GM23338 (cell line): ENCODE measurements at regions not wholly inside any gene's neighbourhood (a gene's known extent, or its start where the extent isn't known, plus 50 kb on each side); places are given as distances from the start of the nearest gene placed in this dataset.

Experiments used
- CREB1 ChIP-seq: fragments of 250-450 bp; sonication (Bioruptor Pico); IDR thresholded peaks from 2 replicates; pipeline ENCODE4 v1.5.0; 2020; ENCODE audit warnings: low read depth, mild to moderate bottlenecking, moderate library complexity
- CTCF ChIP-seq, 2 experiments: fragments of 200-600 bp in 1 of 2; sonication (generic) in 1 of 2; conservative IDR thresholded peaks; 2 replicates each; pipeline versions ENCODE4 v1.5.1 to v1.6.1; 2016 to 2017; ENCODE audit warnings: antibody characterized with exemption in 2 of 2, low read depth in 2 of 2, mild to moderate bottlenecking in 2 of 2, moderate library complexity in 1 of 2
- EZH2phosphoT487 ChIP-seq: fragments of 200-600 bp; sonication (generic); IDR thresholded peaks from one replicate; pipeline ENCODE4 v1.8.1; 2018; ENCODE audit warnings: antibody characterized with exemption; ENCODE audit not compliant: unreplicated experiment
- NANOG ChIP-seq: IDR thresholded peaks from 2 replicates; pipeline ENCODE4 v1.6.1; 2016; ENCODE audit warnings: antibody characterized with exemption, borderline replicate concordance
- POLR2AphosphoS5 ChIP-seq: IDR thresholded peaks from 2 replicates; pipeline ENCODE4 v1.6.1; 2016; ENCODE audit warnings: antibody characterized with exemption, low read depth
- REST ChIP-seq: IDR thresholded peaks from one replicate; pipeline ENCODE4 v1.6.1; 2018; ENCODE audit warnings: antibody characterized with exemption; ENCODE audit not compliant: unreplicated experiment
- STAT1 ChIP-seq: IDR thresholded peaks from one replicate; pipeline ENCODE4 v1.6.1; 2016; ENCODE audit warnings: antibody characterized with exemption; ENCODE audit not compliant: unreplicated experiment
- ZNF114 ChIP-seq: fragments of 250-450 bp; sonication (Bioruptor Pico); IDR thresholded peaks from 2 replicates; pipeline ENCODE4 v1.5.0; 2020; ENCODE audit warnings: mild to moderate bottlenecking, moderate library complexity
- ZNF331 ChIP-seq: fragments of 250-450 bp; sonication (Bioruptor Pico); IDR thresholded peaks from 2 replicates; pipeline ENCODE4 v1.5.0; 2020; ENCODE audit warnings: low read depth, mild to moderate bottlenecking, moderate library complexity
- ZNF462 ChIP-seq: fragments of 250-450 bp; sonication (Bioruptor Pico); IDR thresholded peaks from 2 replicates; pipeline ENCODE4 v1.5.0; 2020; ENCODE audit warnings: mild to moderate bottlenecking, moderate library complexity
- TF ChIP-seq, protein P1 (sequence below): IDR thresholded peaks from 2 replicates; pipeline ENCODE4 v1.6.1; 2016; ENCODE audit warnings: antibody characterized with exemption

- TF ChIP-seq ZNF462 (no peak), REST (no peak), CTCF (conservative IDR thresholded peaks at IDR 0.05; ENCODE audit: low read depth in 2 of 2) (no peak), POLR2AphosphoS5 (no peak), EZH2phosphoT487 (no peak), STAT1 (no peak), ZNF114 (no peak), CREB1 (CRISPR knock-in tag) (no peak), NANOG (no peak), ZNF331 (CRISPR knock-in tag) (no peak)
- TF ChIP-seq, protein P1, sequence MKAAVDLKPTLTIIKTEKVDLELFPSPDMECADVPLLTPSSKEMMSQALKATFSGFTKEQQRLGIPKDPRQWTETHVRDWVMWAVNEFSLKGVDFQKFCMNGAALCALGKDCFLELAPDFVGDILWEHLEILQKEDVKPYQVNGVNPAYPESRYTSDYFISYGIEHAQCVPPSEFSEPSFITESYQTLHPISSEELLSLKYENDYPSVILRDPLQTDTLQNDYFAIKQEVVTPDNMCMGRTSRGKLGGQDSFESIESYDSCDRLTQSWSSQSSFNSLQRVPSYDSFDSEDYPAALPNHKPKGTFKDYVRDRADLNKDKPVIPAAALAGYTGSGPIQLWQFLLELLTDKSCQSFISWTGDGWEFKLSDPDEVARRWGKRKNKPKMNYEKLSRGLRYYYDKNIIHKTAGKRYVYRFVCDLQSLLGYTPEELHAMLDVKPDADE = no peak
Measured at GRCh38 chr3:77816366-77816765, 776.5 kb downstream of the ROBO2 start (continued).
